ENCODE measurements at regions not wholly inside any gene's neighbourhood (a gene's known extent, or its start where the extent isn't known, plus 50 kb on each side); places are given as distances from the start of the nearest gene placed in this dataset.
A peak's percentile ranks its signal among the peaks of the same experiment; 100 is the strongest.

DNA sequence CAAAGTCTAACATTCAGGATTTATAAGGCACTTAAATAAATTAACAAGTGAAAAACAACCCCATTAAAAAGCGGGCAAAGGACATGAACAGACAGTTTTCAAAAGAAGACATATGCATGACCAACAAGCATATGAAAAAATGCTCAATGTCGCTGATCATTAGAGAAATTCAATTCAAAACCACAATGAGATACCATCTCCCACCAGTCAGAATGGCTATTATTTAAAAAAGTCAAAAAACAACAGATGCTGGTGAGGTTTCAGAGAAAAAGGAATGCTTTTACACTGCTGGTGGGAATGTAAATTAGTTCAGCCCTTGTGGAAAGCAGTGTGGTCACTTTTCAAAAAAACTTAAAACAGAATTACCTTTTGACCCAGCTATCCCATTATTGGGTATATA, 60.7 kb upstream of the BDKRB2 start:
- no peak for DNase-seq

DNA sequence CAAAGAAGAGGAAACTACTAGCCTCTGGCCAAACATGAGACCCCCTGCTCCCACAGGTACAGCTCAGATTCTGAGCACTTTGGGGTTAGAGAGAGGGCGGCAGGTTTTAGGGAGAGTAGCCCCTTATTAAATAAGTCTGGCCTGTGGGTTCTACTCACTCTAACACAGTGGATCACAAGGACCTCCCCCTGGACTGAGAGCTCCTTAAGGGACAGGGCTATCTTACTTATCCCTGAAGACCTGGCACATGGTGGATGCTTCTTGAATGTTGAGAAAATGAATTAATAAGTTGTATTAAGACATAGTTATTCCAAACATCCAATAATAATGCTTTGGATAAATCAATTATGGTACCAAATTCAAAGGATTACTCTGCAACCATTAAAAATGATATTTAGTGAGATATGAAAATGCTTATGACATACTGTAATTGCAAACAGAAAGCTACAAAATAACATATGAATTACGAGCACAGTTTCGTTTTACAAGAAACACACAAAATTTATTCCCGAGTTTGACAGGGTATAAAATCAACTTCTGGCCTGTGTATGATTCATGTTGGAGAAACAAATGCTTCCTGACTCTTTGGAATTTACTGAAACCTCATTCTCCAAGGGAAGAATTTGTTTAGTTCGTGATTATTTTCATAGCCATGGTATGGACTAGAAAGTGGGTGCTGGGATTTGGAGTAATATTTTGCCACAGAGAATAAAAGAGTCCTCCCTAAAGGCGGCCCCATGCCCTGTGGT, 59.3 kb upstream of the BDKRB2 start:
- DNase-seq, result no peak

DNA sequence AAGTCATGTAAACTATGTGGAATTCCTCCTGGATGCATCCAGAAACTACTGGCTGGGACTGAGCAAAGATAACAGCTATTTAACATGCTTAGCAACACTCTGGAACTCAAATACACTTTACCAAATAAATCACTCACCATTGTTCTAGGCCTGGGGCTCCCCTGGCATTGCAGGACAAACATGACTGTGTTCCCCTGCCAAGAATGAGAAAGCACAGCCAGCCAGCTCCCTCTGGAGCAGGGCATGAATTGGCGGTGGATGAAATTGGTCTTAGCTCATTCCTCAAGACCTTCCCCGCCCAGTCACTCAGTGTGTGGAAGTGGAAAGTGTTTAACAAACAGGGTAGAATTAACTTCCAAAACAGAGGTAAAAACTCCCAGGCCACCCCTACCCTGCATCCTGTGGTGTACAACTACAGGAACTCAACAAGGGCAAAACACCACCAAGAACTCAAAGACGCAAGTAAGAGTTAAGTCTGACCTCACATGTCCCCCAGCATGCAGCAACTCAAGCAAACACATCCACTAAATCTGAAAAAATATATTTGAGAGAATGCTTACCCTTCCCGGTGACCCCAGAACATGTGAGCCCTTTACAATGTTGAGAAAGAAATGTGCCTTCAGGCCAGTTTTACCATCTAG, 58.4 kb upstream of the BDKRB2 start:
- DNase-seq, result peak; percentile 4

DNA sequence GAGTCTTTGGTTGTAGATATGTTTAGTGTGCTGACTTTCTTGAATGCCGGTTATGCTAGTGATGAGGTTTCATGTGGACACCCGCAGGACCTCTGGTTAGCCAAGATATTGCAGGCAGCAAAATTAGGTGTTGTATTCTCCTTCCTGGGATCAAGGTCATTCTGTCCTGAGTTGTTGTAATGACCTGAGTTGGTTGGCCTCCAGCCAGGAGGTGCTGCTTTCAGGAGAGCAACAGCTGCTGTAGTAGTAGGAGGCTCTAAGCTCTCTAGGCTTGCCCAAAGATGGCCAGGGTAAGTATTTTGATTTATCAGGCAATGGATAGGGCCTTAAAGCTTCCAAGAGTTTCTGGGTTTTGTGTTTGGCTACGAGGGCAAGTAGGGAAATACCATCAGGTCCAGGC, 56.0 kb upstream of the BDKRB2 start:
- DNase-seq, result no peak

DNA sequence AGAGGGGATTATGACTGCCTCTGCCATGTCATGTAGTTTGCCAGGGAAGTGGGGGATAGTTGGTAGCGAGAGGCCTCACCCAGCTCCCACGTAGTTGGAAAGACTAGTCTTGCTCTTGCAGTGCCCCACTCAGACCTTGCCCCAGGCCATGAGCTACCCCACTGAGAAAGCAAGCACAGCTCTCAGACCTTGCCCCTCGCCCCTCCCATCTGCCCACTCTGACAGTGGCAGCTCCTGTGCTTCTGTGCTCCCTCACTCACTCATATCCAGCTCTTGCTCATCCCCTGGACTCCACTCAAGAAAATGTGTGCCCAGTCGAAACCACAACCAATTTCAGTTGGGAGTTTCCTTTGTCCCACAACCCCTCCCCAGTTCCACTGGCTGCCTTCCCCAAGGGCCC, 55.5 kb upstream of the BDKRB2 start:
- DNase-seq, result no peak

DNA sequence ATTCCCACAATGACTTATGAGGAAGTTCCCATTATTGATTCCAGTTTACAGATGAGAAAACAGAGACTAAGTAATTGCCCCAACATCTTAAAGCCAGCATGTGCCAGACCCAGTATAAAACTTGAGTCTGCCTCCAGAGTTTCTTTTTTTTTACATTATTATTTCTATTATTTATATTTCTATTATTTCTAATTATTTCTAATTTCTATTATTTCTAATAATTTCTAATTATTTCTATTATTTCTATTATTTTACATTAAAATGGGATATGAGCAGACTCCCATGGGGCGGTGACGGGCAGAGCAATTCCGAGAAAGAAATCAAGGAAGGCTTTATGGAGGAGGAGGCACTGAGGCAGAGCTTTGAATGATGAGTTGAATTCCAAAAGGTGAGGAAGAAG, 54.4 kb upstream of the BDKRB2 start:
- no peak for DNase-seq

DNA sequence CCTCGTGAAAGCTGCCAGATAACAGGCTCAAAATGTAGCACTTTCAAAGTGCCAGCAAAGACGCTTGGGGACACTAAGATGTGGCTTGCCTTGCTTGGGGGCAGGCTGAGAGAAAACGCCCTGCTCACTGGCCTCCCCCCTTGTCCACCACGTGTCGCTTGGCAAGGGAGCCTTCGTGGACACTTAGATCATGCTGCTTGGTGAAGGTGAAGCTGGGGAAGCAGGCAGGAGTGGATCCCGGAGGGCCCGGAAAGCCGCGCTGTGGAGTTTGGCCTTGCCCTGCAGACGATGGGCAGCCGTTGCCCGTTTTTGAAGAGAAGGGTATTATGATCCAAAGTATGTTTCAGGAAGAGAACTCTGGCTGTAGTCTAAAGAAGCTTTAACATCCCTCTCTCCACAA, 53.4 kb upstream of the BDKRB2 start:
- DNase-seq, result no peak

DNA sequence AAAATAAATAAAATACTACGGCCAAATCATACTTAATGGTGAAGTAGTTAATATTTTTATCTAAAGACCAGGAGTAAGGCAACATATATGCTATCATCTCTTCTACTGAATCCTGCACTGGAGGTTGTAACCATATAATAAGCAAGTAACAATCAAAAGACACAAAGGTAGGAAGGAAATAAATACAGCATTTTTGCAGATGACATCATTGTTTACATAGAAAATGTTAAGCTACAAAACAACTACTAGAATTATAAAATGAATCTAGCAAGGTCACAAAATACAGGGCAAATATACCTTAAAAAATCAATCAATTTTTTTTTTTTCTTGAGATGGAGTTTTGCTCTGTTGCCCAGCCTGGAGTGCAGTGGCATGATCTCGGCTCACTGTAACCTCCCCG, 51.6 kb upstream of the BDKRB2 start:
- DNase-seq, result no peak

All from muscle of arm (tissue), 1 donor.